ENCODE measurements at regions not wholly inside any gene's neighbourhood (a gene's known extent, or its start where the extent isn't known, plus 50 kb on each side); places are given as distances from the start of the nearest gene placed in this dataset.

DNA sequence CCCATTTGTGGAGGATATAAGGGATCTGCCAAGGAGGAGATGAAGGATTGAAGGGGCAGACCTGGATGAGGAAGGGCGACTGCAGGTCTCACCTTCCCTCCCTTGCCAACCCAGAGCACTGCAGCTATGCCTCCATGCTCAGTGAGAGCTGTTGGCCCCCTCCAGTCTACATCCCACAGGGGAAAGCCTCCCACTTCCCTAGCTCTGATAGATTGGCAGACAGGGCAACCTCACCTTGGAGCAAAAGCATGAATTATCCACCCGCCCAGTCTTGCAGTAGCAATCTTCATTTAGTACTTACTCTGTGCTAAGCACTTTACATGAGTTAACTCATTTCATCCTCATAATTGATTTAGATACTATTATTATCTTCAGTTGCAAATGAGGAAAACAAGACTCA, 70.4 kb upstream of the SMNDC1 start:
- no peak overlapping the region for H3K4me3 ChIP-seq (ENCODE audit: low read depth, low read length)
- DNase-seq (ENCODE audit: low read depth) = no peak
- TF ChIP-seq, protein P1, sequence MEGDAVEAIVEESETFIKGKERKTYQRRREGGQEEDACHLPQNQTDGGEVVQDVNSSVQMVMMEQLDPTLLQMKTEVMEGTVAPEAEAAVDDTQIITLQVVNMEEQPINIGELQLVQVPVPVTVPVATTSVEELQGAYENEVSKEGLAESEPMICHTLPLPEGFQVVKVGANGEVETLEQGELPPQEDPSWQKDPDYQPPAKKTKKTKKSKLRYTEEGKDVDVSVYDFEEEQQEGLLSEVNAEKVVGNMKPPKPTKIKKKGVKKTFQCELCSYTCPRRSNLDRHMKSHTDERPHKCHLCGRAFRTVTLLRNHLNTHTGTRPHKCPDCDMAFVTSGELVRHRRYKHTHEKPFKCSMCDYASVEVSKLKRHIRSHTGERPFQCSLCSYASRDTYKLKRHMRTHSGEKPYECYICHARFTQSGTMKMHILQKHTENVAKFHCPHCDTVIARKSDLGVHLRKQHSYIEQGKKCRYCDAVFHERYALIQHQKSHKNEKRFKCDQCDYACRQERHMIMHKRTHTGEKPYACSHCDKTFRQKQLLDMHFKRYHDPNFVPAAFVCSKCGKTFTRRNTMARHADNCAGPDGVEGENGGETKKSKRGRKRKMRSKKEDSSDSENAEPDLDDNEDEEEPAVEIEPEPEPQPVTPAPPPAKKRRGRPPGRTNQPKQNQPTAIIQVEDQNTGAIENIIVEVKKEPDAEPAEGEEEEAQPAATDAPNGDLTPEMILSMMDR (IDR thresholded peaks at IDR 0.05; ENCODE audit: low read depth, low read length, missing control alignments) = no peak

DNA sequence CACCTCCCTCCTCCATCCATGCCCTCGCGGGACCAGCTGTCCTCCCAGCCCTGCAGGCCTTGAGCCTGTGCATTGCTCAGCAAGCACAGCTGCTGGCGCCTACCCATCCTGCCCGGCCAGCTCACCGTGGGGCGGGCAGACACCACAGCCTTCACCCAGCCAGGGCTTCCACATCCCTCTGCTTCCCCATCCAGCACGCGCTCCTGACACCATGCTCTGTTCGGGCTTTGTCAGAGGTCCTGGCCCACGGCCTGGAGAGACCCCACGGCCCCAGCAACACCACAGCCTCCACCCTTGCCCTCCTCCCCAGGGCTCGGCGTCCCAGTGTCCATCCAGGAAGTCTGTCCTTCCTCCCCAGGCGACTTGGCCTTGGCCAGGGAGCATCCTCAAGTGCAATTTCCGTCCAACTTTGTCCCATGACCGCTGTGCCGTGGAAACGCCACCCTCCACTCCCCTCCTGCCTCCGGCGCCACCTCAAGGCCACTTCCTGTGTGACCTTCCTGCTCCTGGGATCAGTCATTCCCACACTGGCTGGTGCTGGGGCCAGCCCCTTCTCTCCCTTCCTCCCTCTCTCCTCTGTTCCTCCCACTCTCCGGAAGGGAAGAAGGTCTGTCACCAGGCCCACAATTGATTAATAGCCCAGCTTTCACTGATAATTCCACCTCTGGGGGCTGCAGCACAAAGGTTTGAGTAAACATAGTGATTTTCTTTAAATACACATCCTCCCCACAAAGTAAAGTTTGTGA, 71.5 kb upstream of the SMNDC1 start:
- H3K4me3 ChIP-seq (ENCODE audit: low read depth, low read length) = no peak overlapping the region
- DNase-seq (ENCODE audit: low read depth) = no peak
- TF ChIP-seq, protein P1 (IDR thresholded peaks at IDR 0.05; ENCODE audit: low read depth, low read length, missing control alignments) = no peak

DNA sequence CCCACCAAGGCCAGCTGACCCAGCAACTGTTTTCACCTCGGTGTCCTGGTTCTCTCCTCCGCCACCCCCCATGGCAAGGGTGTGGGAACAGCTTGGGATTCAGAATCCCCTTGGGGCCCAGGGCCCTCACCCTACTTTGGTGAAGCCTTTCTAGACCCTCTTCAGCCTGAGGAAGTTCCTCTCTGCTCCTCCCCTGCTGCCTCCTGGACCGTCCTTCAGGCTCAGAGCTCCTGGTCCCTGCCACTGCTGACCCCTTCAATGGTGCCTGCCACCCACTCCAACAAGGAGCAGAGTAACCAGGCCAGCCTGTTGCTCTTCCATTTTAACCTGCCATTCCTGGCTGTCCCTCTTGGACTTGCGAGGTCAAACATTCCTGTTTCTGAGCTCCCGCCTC, 72.0 kb upstream of the SMNDC1 start:
- TF ChIP-seq, protein P1 (IDR thresholded peaks at IDR 0.05; ENCODE audit: low read depth, low read length, missing control alignments) = no peak

DNA sequence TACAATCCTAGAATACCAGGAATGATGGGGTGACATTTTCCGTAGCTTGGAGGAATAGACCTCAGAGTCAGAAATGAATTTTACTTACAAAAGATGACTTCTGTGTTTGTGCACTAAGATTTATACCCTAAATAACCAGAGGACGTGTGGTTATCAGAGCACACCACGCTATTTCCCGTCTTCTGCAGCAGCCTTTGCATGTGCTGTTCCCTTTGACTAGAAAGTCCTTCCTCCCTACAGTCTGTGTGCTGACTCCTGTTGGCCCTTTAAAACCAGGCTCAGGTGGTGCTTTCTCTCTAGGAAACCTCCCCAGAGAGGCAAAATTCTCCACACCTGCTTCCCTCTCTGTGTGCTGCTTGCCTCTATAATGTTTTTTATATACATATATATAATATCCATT, 73.3 kb upstream of the SMNDC1 start:
- no peak for DNase-seq (ENCODE audit: low read depth)
- no peak overlapping the region for H3K4me3 ChIP-seq (ENCODE audit: low read depth, low read length)
- TF ChIP-seq, protein P1 (IDR thresholded peaks at IDR 0.05; ENCODE audit: low read depth, low read length, missing control alignments) = no peak

More for the DNA sequence above, 72.0 kb upstream of the SMNDC1 start:
- H3K4me3 ChIP-seq (ENCODE audit: low read depth, low read length) = no peak overlapping the region
- DNase-seq (ENCODE audit: low read depth) = no peak

DNA sequence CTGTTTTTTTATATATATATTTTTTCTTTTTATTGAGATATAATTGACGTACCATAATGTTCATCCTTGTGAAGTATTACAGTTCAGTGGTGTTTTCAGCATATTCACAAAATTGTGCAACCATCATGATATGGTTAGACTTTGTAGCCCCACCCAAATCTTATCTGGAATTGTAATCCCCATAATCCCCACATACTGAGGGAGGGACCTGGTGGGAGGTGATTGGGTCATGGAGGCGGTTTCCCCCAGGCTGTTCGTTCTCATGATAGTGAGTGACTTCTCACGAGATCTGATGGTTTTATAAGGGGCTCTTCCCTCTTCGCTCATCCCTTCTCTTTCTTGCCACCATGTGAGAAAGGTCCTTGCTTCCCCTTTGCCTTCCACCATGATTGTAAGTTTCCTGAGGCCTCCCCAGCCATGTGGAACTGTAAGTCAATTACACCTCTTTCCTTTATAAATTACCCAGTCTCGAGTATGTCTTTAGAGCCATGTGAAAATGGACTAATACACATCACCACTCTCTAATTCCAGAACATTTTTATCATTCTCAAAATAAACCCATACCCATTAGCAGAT, 73.9 kb upstream of the SMNDC1 start:
- no peak overlapping the region for H3K4me3 ChIP-seq (ENCODE audit: low read depth, low read length)
- DNase-seq (ENCODE audit: low read depth) = no peak
- TF ChIP-seq, protein P1 (IDR thresholded peaks at IDR 0.05; ENCODE audit: low read depth, low read length, missing control alignments) = no peak

DNA sequence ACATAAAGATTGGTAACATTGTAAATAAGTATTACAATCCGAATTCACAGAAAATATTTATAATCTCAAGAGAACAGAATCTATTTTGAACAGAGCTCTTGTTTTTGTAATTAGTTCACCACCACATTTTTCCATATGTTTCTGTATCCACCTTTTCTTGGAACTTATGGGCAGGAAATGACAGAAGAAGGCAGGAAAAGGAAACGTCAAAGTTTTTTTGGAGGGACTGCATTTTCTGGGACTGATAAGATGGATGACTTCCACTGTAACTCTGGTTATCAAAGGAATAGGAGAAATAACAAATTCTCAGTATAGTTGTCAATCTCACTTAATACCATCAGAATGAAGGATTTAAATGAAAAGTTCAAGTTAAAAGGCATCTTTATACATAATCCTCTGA, 75.1 kb upstream of the SMNDC1 start:
- DNase-seq (ENCODE audit: low read depth) = no peak
- TF ChIP-seq, protein P1 (IDR thresholded peaks at IDR 0.05; ENCODE audit: low read depth, low read length, missing control alignments) = no peak
- no peak overlapping the region for H3K4me3 ChIP-seq (ENCODE audit: low read depth, low read length)

DNA sequence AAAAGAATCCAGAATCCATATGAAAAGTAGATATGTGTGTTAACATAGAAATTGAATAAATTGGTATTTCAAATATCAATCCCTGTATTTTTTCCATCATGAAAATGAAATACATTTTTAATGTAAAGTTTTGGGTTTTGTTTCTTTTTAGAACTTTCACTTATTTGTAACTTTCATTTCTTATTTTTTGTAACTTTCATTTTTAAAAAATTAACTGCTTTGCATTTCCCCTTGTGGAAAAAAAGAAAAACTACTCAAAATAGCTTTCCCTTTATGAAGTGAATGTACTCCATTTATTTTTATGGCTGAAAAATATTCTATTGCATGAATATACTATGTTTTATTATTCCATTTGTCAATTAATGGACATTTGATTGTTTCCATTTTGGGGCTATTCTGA, 75.6 kb upstream of the SMNDC1 start:
- TF ChIP-seq, protein P1 (IDR thresholded peaks at IDR 0.05; ENCODE audit: low read depth, low read length, missing control alignments) = no peak
- H3K4me3 ChIP-seq (ENCODE audit: low read depth, low read length) = no peak overlapping the region
- no peak for DNase-seq (ENCODE audit: low read depth)
